ENCODE measurements at regions not wholly inside any gene's neighbourhood (a gene's known extent, or its start where the extent isn't known, plus 50 kb on each side); places are given as distances from the start of the nearest gene placed in this dataset.

DNA sequence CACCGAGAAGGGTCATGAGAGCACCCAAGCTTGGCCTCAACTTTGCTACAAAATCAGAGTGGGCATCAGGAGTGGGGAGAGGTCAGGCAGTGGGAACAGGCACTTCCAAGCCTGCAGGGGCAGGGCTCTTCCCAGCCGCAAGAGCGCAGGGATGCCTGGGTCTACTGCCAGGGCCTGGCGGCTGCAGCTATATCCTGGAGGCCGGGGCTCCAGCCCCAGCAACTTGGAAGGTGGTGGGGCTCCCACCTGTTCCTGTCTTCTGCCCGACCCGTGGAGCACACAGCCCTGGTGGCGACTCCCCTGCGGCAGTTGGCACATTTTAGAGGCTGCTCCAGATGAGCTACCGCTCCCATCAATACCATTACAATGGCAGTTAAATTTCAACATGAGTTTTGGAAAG, 607.0 kb downstream of the TRAM1L1 start:
- TF ChIP-seq, protein P1, sequence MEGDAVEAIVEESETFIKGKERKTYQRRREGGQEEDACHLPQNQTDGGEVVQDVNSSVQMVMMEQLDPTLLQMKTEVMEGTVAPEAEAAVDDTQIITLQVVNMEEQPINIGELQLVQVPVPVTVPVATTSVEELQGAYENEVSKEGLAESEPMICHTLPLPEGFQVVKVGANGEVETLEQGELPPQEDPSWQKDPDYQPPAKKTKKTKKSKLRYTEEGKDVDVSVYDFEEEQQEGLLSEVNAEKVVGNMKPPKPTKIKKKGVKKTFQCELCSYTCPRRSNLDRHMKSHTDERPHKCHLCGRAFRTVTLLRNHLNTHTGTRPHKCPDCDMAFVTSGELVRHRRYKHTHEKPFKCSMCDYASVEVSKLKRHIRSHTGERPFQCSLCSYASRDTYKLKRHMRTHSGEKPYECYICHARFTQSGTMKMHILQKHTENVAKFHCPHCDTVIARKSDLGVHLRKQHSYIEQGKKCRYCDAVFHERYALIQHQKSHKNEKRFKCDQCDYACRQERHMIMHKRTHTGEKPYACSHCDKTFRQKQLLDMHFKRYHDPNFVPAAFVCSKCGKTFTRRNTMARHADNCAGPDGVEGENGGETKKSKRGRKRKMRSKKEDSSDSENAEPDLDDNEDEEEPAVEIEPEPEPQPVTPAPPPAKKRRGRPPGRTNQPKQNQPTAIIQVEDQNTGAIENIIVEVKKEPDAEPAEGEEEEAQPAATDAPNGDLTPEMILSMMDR (IDR thresholded peaks at IDR 0.05; ENCODE audit: low read depth, low read length): no peak
- no peak for DNase-seq (ENCODE audit: low read depth in 2 of 2)

DNA sequence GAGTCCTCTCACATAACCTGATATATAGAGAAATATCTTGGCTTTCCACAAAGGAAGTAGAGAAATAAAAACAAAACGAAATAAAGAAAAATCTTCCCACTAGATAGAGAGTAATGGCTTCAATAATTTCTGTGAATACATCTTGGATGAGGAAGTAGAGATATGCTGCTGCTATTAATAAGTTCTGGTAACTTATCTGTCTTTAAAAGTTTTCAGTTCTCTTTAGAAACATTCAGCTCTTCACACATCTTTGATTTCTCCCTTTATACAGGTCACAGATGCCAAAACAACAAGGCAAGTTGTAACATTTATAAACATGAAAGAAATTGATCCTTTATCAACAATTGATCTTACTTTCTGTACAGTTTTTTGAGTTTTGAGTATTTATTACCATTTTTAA, 615.8 kb downstream of the TRAM1L1 start:
- H3K4me3 ChIP-seq (replicated peaks in 1 of 2; ENCODE audit: low read depth in 2 of 2, low read length in 2 of 2): no peak overlapping the region
- no peak for DNase-seq (ENCODE audit: low read depth in 2 of 2)
- TF ChIP-seq, protein P1 (IDR thresholded peaks at IDR 0.05; ENCODE audit: low read depth, low read length): no peak

More for the DNA sequence above, 607.0 kb downstream of the TRAM1L1 start:
- H3K4me3 ChIP-seq (replicated peaks in 1 of 2; ENCODE audit: low read depth in 2 of 2, low read length in 2 of 2): no peak overlapping the region

DNA sequence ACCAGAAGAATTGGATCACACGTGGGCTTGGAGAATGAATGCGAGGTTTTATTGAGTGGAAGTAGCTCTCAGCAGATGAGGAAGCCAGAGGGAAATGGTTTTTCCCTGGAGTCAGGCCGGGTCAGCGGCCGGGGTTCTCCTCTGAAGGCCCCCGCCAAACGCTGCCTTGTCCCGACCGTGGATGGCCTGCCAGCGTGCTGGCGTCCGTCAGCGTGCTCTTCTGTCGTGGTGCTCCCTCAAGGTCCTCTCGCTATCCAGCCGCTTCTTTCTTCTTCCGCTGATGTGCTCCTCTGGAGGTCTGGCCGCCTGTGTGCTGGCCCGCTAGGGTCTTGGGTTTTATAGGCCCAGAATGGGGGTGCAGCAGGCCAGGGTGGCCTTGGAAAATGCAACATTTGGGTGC, 632.2 kb downstream of the TRAM1L1 start:
- H3K4me3 ChIP-seq (replicated peaks in 1 of 2; ENCODE audit: low read depth in 2 of 2, low read length in 2 of 2): no peak overlapping the region
- no peak for DNase-seq (ENCODE audit: low read depth in 2 of 2)
- TF ChIP-seq, protein P1 (IDR thresholded peaks at IDR 0.05; ENCODE audit: low read depth, low read length): no peak

DNA sequence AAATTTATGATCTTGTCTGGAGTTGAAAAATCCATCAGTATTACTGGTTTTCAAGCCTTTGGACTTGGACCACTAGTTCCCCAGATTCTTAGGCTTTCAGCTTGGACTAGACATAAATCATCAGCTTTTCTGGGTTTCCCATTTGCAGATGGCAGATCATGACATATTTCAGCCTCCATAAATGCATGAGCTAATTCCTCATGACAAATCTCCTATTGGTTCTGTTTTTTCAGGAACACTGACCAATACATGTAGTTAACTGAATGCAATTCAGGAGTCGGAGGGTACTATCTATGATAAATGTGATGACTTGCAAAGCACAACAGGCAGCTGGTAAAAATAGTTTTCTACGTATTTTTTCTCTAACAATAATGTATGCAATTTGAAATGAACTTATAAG, 635.6 kb downstream of the TRAM1L1 start:
- DNase-seq (ENCODE audit: low read depth in 2 of 2): no peak
- TF ChIP-seq, protein P1 (IDR thresholded peaks at IDR 0.05; ENCODE audit: low read depth, low read length): no peak
- no peak overlapping the region for H3K4me3 ChIP-seq (replicated peaks in 1 of 2; ENCODE audit: low read depth in 2 of 2, low read length in 2 of 2)

DNA sequence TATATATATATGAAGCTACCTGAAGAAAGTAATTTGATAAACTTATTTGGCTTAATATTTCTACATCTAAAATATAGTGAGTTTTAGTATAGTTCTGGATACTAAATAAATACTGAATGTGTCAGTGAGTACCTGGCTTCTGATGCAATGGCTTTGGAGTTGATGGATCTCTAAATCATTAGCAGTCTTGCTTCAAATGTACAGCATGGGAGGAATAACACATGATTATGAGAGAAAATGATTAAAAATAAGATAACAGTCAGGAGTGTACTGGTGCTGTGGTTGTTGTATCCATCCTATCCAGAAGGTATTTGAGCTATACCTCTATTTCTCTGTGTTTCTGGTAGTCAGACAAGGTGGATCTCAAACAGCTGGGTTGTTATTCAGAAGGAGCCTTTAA, 641.3 kb downstream of the TRAM1L1 start:
- TF ChIP-seq, protein P1 (IDR thresholded peaks at IDR 0.05; ENCODE audit: low read depth, low read length): no peak
- no peak for DNase-seq (ENCODE audit: low read depth in 2 of 2)
- H3K4me3 ChIP-seq (replicated peaks in 1 of 2; ENCODE audit: low read depth in 2 of 2, low read length in 2 of 2): no peak overlapping the region

DNA sequence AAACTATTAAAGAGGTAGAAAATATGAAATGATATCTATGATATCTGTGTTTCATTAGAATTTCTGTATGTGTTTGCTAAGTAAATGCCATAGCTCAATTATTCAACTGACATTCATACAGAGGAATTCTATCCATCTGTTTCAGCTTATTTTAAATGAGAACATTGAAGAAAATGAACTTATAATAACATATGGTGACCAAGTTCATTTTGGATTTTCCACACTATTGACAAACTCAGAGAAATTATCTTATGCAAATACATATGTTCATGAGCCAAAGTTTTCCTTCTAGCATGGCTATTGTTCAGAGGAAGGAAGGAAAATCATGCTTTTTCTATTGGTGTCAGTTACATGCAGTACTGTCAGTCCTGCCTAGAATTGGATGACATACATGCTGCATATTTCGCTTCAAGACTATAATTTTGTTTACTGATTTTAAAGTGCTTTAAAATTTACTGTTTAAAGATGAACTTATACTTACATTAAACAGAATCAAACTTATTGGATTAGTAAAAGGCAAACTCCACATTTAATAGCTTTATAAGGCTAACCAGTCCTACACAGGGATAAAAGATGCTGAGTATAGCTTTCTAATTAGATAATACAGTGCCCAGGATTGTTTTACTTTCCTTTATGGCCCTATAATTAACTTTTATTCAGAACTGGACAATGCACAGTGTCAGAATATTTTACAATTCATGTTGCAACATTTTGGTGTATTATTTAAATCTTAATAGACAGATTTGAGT, 646.2 kb downstream of the TRAM1L1 start:
- no peak for DNase-seq (ENCODE audit: low read depth in 2 of 2)
- no peak overlapping the region for H3K4me3 ChIP-seq (replicated peaks in 1 of 2; ENCODE audit: low read depth in 2 of 2, low read length in 2 of 2)
- TF ChIP-seq, protein P1 (IDR thresholded peaks at IDR 0.05; ENCODE audit: low read depth, low read length): no peak

DNA sequence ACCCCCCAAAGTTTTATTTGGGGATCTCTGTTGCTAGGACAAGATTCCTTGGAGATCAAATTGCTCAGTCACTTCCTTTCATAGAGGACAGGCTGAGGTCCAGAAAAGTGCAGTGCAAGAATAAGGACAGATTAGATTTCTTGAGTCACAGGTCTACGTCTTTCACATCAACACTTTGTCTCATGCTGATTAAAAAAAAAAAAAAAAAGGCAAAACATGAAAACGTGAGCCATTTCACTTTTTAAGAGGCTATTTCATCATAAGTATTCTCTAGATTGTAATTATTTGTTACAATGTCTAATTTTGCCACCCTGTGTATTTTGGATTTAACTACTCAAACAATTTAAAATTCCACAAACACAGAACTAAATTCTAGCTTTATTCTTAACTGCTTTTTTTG, 647.0 kb downstream of the TRAM1L1 start:
- TF ChIP-seq, protein P1 (IDR thresholded peaks at IDR 0.05; ENCODE audit: low read depth, low read length): no peak
- no peak for DNase-seq (ENCODE audit: low read depth in 2 of 2)
- no peak overlapping the region for H3K4me3 ChIP-seq (replicated peaks in 1 of 2; ENCODE audit: low read depth in 2 of 2, low read length in 2 of 2)
